ENCODE measurements at regions not wholly inside any gene's neighbourhood (a gene's known extent, or its start where the extent isn't known, plus 50 kb on each side); places are given as distances from the start of the nearest gene placed in this dataset.

GRCh38 chr1:194176212-194176611 lies 989.8 kb upstream of the B3GALT2 start:
- ATAC-seq (no peak), FAIRE-seq (no peak), DNase-seq (ENCODE audit: extremely low read depth in 1 of 4, low spot score in 3 of 4) (no peak)
- intact Hi-C loops (cut with micrococcal nuclease) (no loop called here), in situ Hi-C loops (cut with MboI) (no loop called here)
- WGBS (ENCODE audit: insufficient coverage, low coverage, missing lambda C conversion rate): 0% methylated on average over 2 of the region's 2 CpGs
- H3K4me3 ChIP-seq: no peak overlapping the region
- no peaks in the 10 kb centered on the region for H3K9me3 ChIP-seq (replicated peaks; ENCODE audit: control insufficient read depth, insufficient read depth, low read depth, low read length)
- no peak overlapping the region for H3K4me2 ChIP-seq (ENCODE audit: insufficient read depth, low read length)
- H3K36me3 ChIP-seq (ENCODE audit: control insufficient read depth, insufficient read depth, low read length): no peaks in the 10 kb centered on the region
- no peak overlapping the region for H2AFZ ChIP-seq (ENCODE audit: low read depth, low read length)
- no TSS peak for BruUV-seq (replicated peaks)
- TF ChIP-seq FOSL1 (tag; conservative IDR thresholded peaks at IDR 0.05) (no peak), RBM15 (IDR thresholded peaks at IDR 0.05; ENCODE audit: insufficient read depth, low read length) (no peak), ZBTB7A (IDR thresholded peaks at IDR 0.05; ENCODE audit: borderline replicate concordance, control insufficient read depth, low read depth, low read length) (no peak), UBTF (IDR thresholded peaks at IDR 0.05; ENCODE audit: borderline replicate concordance in 1 of 2, low read depth in 2 of 2, low read length in 2 of 2) (no peak), TGIF2 (CRISPR knock-in tag; IDR thresholded peaks at IDR 0.05) (no peak), ZNF707 (CRISPR knock-in tag; conservative IDR thresholded peaks at IDR 0.05) (no peak), POLR2A (conservative IDR thresholded peaks at IDR 0.05) (no peak), NR2C1 (IDR thresholded peaks at IDR 0.05) (no peak), NR2C1 (tag; IDR thresholded peaks at IDR 0.05) (no peak), NR2C2 (CRISPR knock-in tag; IDR thresholded peaks at IDR 0.05) (no peak), NR2C2 (tag; IDR thresholded peaks at IDR 0.05) (no peak), ZNF75A (CRISPR knock-in tag; IDR thresholded peaks at IDR 0.05) (no peak), ZNF764 (CRISPR knock-in tag; IDR thresholded peaks at IDR 0.05; ENCODE audit: low read depth) (no peak)
- H3K27ac ChIP-seq (ENCODE audit: extremely low read depth, low read depth, low read length): no peak overlapping the region
- H3K27me3 ChIP-seq (ENCODE audit: control insufficient read depth in 2 of 2, insufficient read depth in 2 of 2, low read length in 2 of 2): no peaks in the 10 kb centered on the region
- H4K20me1 ChIP-seq (replicated peaks; ENCODE audit: control insufficient read depth, insufficient read depth, low read length): no peaks in the 10 kb centered on the region
- ChIA-PET POLR2A (no interaction called here), CTCF (ENCODE audit: low intra/inter-chr PET ratio) (no interaction called here)
- H3K79me2 ChIP-seq (ENCODE audit: control insufficient read depth, insufficient read depth, low read length): no peaks in the 10 kb centered on the region
- no peaks in the 10 kb centered on the region for H3K4me1 ChIP-seq (replicated peaks in 1 of 2; ENCODE audit: control insufficient read depth in 2 of 2, insufficient read depth in 2 of 2, low read length in 2 of 2)
- no peak overlapping the region for H3K9ac ChIP-seq (ENCODE audit: insufficient read depth in 1 of 2, low read depth in 2 of 2, low read length in 2 of 2)
- H3K9me1 ChIP-seq (ENCODE audit: control insufficient read depth, insufficient read depth, low read length): no peaks in the 10 kb centered on the region

All from K562 (cell line).